ENCODE measurements at regions not wholly inside any gene's neighbourhood (a gene's known extent, or its start where the extent isn't known, plus 50 kb on each side); places are given as distances from the start of the nearest gene placed in this dataset.

- no peaks in the 10 kb centered on the region for H3K9me3 ChIP-seq
- no peak for TF ChIP-seq POLR2A (IDR thresholded peaks at IDR 0.05)
- H3K4me1 ChIP-seq = no peaks in the 10 kb centered on the region
- no peak for DNase-seq
- no peak overlapping the region for H3K27ac ChIP-seq
- H3K4me3 ChIP-seq = no peak overlapping the region
- no peaks in the 10 kb centered on the region for H3K36me3 ChIP-seq
- intact Hi-C loops (cut with DNase I; ENCODE audit: low total_unique reads) = no loop called here
- H3K27me3 ChIP-seq = no peaks in the 10 kb centered on the region
Observed at GRCh38 chr2:167790189-167790588, 457.2 kb downstream of the STK39 start.

GRCh38 chr2:167787562-167787961 lies 459.8 kb downstream of the STK39 start:
- peaks cover 0 to 7% of the 10 kb centered on the region in 2 donors for H3K4me1 ChIP-seq
- no peak for DNase-seq
- no peak overlapping the region for H3K27ac ChIP-seq
- no peak overlapping the region for H3K4me3 ChIP-seq
- H3K27me3 ChIP-seq = no peaks in the 10 kb centered on the region
- TF ChIP-seq CTCF (IDR thresholded peaks at IDR 0.05) (no peak), POLR2A (IDR thresholded peaks at IDR 0.05) (no peak)
- no peaks in the 10 kb centered on the region for H3K9me3 ChIP-seq
- intact Hi-C loops (cut with DNase I; ENCODE audit: low total_unique reads) = no loop called here
- no peaks in the 10 kb centered on the region for H3K36me3 ChIP-seq

GRCh38 chr2:167787021-167787420 lies 460.4 kb downstream of the STK39 start:
- Histone ChIP-seq H3K4me1 (peaks cover 0 to 7% of the 10 kb centered on the region in 2 donors), H3K4me3 (no peak overlapping the region), H3K27me3 (no peaks in the 10 kb centered on the region), H3K27ac (no peak overlapping the region), H3K9me3 (no peaks in the 10 kb centered on the region), H3K36me3 (no peaks in the 10 kb centered on the region)
- TF ChIP-seq CTCF (IDR thresholded peaks at IDR 0.05) (no peak), POLR2A (IDR thresholded peaks at IDR 0.05) (no peak)
- DNase-seq = no peak
- intact Hi-C loops (cut with DNase I; ENCODE audit: low total_unique reads) = no loop called here

- H3K9me3 ChIP-seq = no peaks in the 10 kb centered on the region
- peaks cover 0 to 7% of the 10 kb centered on the region in 2 donors for H3K4me1 ChIP-seq
- intact Hi-C loops (cut with DNase I; ENCODE audit: low total_unique reads) = no loop called here
- TF ChIP-seq CTCF (IDR thresholded peaks at IDR 0.05) = no peak
- no peak for TF ChIP-seq POLR2A (IDR thresholded peaks at IDR 0.05)
- no peak for DNase-seq
- H3K36me3 ChIP-seq = no peaks in the 10 kb centered on the region
- H3K27me3 ChIP-seq = no peaks in the 10 kb centered on the region
- H3K4me3 ChIP-seq = no peak overlapping the region
- no peak overlapping the region for H3K27ac ChIP-seq
Observed at GRCh38 chr2:167785606-167786216, 461.7 kb downstream of the STK39 start.

- Histone ChIP-seq H3K36me3 (no peaks in the 10 kb centered on the region), H3K4me3 (no peak overlapping the region), H3K9me3 (no peaks in the 10 kb centered on the region), H3K4me1 (peaks cover 0 to 7% of the 10 kb centered on the region in 2 donors), H3K27me3 (no peaks in the 10 kb centered on the region), H3K27ac (no peak overlapping the region)
- DNase-seq = no peak
- intact Hi-C loops (cut with DNase I; ENCODE audit: low total_unique reads) = no loop called here
- TF ChIP-seq CTCF (IDR thresholded peaks at IDR 0.05) = no peak
- no peak for TF ChIP-seq POLR2A (IDR thresholded peaks at IDR 0.05)
Observed at GRCh38 chr2:167784084-167784425, 463.3 kb downstream of the STK39 start.
